MCF 10A (cell line): ENCODE measurements at regions not wholly inside any gene's neighbourhood (a gene's known extent, or its start where the extent isn't known, plus 50 kb on each side); places are given as distances from the start of the nearest gene placed in this dataset.

Source experiments
- BruUV-seq: library from RNA; stranded (reverse); fragments of 400-500 nt; replicated peaks from 2 replicates; lab custom pipeline; 2021; lab: Mats Ljungman, UMichigan
- CTCF ChIA-PET: fragments of 300-600 bp; sonication (Branson Sonifier 250); formaldehyde crosslinking; extraction: SDS; loops from one replicate; lab custom pipeline; 2021; ENCODE audit warnings: antibody characterized with exemption, inconsistent platforms; lab: Yijun Ruan, JAX
- POLR2A ChIA-PET: fragments of 300-600, 350-650 bp; sonication (Branson Sonifier 250); formaldehyde crosslinking; extraction: SDS; loops from one replicate; lab custom pipeline; 2020; ENCODE audit warnings: antibody characterized with exemption, inconsistent platforms; lab: Yijun Ruan, JAX
- DNase-seq: peaks from one replicate; pipeline ENCODE4 v3.0.0-alpha.2; 2018; ENCODE audit not compliant: unreplicated experiment
- H3K27ac Mint-ChIP-seq: one replicate; pipeline ENCODE4 v1.8.0; 2022; ENCODE audit warnings: mild to moderate bottlenecking, low read depth, mixed read lengths; ENCODE audit not compliant: unreplicated experiment
- H3K27me3 Mint-ChIP-seq: one replicate; pipeline ENCODE4 v1.8.0; 2022; ENCODE audit warnings: mixed read lengths; ENCODE audit not compliant: insufficient read depth, unreplicated experiment
- H3K36me3 Mint-ChIP-seq: one replicate; pipeline ENCODE4 v1.8.0; 2022; ENCODE audit warnings: mild to moderate bottlenecking, moderate library complexity, mixed read lengths; ENCODE audit not compliant: insufficient read depth, unreplicated experiment
- H3K4me1 Mint-ChIP-seq: one replicate; pipeline ENCODE4 v1.8.0; 2022; ENCODE audit warnings: mixed read lengths; ENCODE audit not compliant: insufficient read depth, unreplicated experiment
- H3K4me3 Mint-ChIP-seq: one replicate; pipeline ENCODE4 v1.8.0; 2022; ENCODE audit warnings: mild to moderate bottlenecking, moderate library complexity, mixed read lengths; ENCODE audit not compliant: unreplicated experiment
- H3K9me3 Mint-ChIP-seq: one replicate; pipeline ENCODE4 v1.8.0; 2022; ENCODE audit warnings: mixed read lengths; ENCODE audit not compliant: unreplicated experiment
- CTCF ChIP-seq: fragments of 200-600 bp; IDR thresholded peaks from one replicate; pipeline ENCODE4 v1.8.0; 2022; ENCODE audit warnings: antibody characterized with exemption, mild to moderate bottlenecking; ENCODE audit not compliant: unreplicated experiment
- intact Hi-C: fragments of 100-400 bp; cut with micrococcal nuclease; formaldehyde crosslinking; loops from 2 replicates; pipeline ENCODE4 v1.14.1; 2022

- intact Hi-C loops = no loop called here
- Mint-ChIP-seq H3K9me3 (peaks cover 15% of the 10 kb centered on the region), H3K4me1 (no peaks in the 10 kb centered on the region), H3K4me3 (no peak overlapping the region), H3K36me3 (no peaks in the 10 kb centered on the region), H3K27me3 (peaks cover 21% of the 10 kb centered on the region), H3K27ac (no peak overlapping the region)
- DNase-seq = no peak
- POLR2A ChIA-PET = interaction anchor here (0.7 kb wide), 2 partner anchors 30 to 82 kb away, joined by 3 read pairs; no protein-coding TSS in a partner anchor
- TF ChIP-seq CTCF = no peak
- CTCF ChIA-PET = no interaction called here
- no TSS peak for BruUV-seq
Observed at GRCh38 chr14:97572583-97573458, 775.6 kb downstream of the VRK1 start.

- no TSS peak for BruUV-seq
- no peak for TF ChIP-seq CTCF
- Mint-ChIP-seq H3K4me3 (no peak overlapping the region), H3K36me3 (no peaks in the 10 kb centered on the region), H3K27me3 (peaks cover 11% of the 10 kb centered on the region), H3K27ac (no peak overlapping the region), H3K9me3 (peaks cover 15% of the 10 kb centered on the region), H3K4me1 (no peaks in the 10 kb centered on the region)
- no peak for DNase-seq
- ChIA-PET POLR2A (interaction anchor here (0.6 kb wide), 1 partner anchor 12 kb away, joined by 3 read pairs; no protein-coding TSS in a partner anchor), CTCF (no interaction called here)
- intact Hi-C loops = no loop called here
Observed at GRCh38 chr14:97575677-97576076, 778.5 kb downstream of the VRK1 start.

GRCh38 chr14:97578982-97579548 lies 781.9 kb downstream of the VRK1 start:
- no peak overlapping the region for H3K27ac Mint-ChIP-seq
- no peak for DNase-seq
- no peak overlapping the region for H3K4me3 Mint-ChIP-seq
- peaks cover 11% of the 10 kb centered on the region for H3K27me3 Mint-ChIP-seq
- no TSS peak for BruUV-seq
- intact Hi-C loops = no loop called here
- CTCF ChIA-PET = no interaction called here
- H3K4me1 Mint-ChIP-seq = no peaks in the 10 kb centered on the region
- peaks cover 10% of the 10 kb centered on the region for H3K9me3 Mint-ChIP-seq
- H3K36me3 Mint-ChIP-seq = no peaks in the 10 kb centered on the region
- no peak for TF ChIP-seq CTCF
- POLR2A ChIA-PET = no interaction called here

GRCh38 chr14:97581016-97581415 lies 783.8 kb downstream of the VRK1 start:
- Mint-ChIP-seq H3K4me1 (no peaks in the 10 kb centered on the region), H3K4me3 (no peak overlapping the region), H3K9me3 (peaks cover under 1% of the 10 kb centered on the region), H3K27ac (no peak overlapping the region), H3K27me3 (peaks cover 16% of the 10 kb centered on the region), H3K36me3 (no peaks in the 10 kb centered on the region)
- TF ChIP-seq CTCF = no peak
- peak; percentile 27 for DNase-seq
- no TSS peak for BruUV-seq
- ChIA-PET CTCF (no interaction called here), POLR2A (no interaction called here)
- intact Hi-C loops = loop anchor here (5.0 kb wide), 1 partner anchor 404 kb away; no protein-coding TSS in a partner anchor
